Panc1 (cell line): ENCODE measurements at regions not wholly inside any gene's neighbourhood (a gene's known extent, or its start where the extent isn't known, plus 50 kb on each side); places are given as distances from the start of the nearest gene placed in this dataset.

ENCODE experiments used
- CTCF ChIP-seq: fragments of 450-650 bp; IDR thresholded peaks from 2 replicates; pipeline ENCODE4 v1.5.1; 2017; ENCODE audit warnings: mild to moderate bottlenecking
- POLR2AphosphoS5 ChIP-seq: IDR thresholded peaks from 2 replicates; pipeline ENCODE4 v1.6.1; 2012; ENCODE audit warnings: mild to moderate bottlenecking, low read depth, low read length, moderate library complexity
- REST ChIP-seq, 2 experiments: IDR thresholded peaks; 2 replicates each; pipeline ENCODE4 v1.6.1; 2011 to 2012; ENCODE audit warnings: low read depth in 2 of 2, control low read depth in 1 of 2, low read length in 1 of 2, mild to moderate bottlenecking in 1 of 2, moderate library complexity in 1 of 2; ENCODE audit not compliant: insufficient read depth in 1 of 2
- SIN3A ChIP-seq: IDR thresholded peaks from 2 replicates; pipeline ENCODE4 v1.6.1; 2012; ENCODE audit warnings: low read depth, mild to moderate bottlenecking, low read length, moderate library complexity, borderline replicate concordance; ENCODE audit not compliant: insufficient read depth
- TCF7L2 ChIP-seq: IDR thresholded peaks from 2 replicates; pipeline ENCODE4 v1.6.1; 2011; ENCODE audit warnings: mild to moderate bottlenecking, low read depth, low read length, inconsistent platforms

GRCh38 chr1:230567221-230567575, 75.1 kb upstream of the COG2 start:
- TF ChIP-seq REST (IDR thresholded peaks at IDR 0.05; ENCODE audit: insufficient read depth in 1 of 2, low read depth in 2 of 2, low read length in 1 of 2) (no peak), CTCF (no peak), TCF7L2 (no peak), POLR2AphosphoS5 (no peak), SIN3A (no peak)
